NCI-H1105 (cell line): ENCODE measurements at regions not wholly inside any gene's neighbourhood (a gene's known extent, or its start where the extent isn't known, plus 50 kb on each side); places are given as distances from the start of the nearest gene placed in this dataset.

Experiments used
- DNase-seq: peaks from one replicate; lab custom pipeline; 2025; lab: John Stamatoyannopoulos, UW

GRCh38 chr1:106755682-106756406, 300.6 kb upstream of the PRMT6 start:
- no peak for DNase-seq

GRCh38 chr1:106756752-106757151, 299.7 kb upstream of the PRMT6 start:
- DNase-seq: no peak

- DNase-seq: no peak
These were observed 288.4 kb upstream of the PRMT6 start for GRCh38 chr1:106768077-106768476.

GRCh38 chr1:106768501-106768900, 288.0 kb upstream of the PRMT6 start:
- no peak for DNase-seq

- DNase-seq: no peak
These were observed 283.3 kb upstream of the PRMT6 start for GRCh38 chr1:106773206-106773605.

GRCh38 chr1:106780066-106780465, 276.4 kb upstream of the PRMT6 start:
- DNase-seq: peak; percentile 35

GRCh38 chr1:106780806-106781569, 275.5 kb upstream of the PRMT6 start:
- no peak for DNase-seq

GRCh38 chr1:106785176-106785575, 271.3 kb upstream of the PRMT6 start:
- no peak for DNase-seq

- DNase-seq: no peak
These were observed 269.0 kb upstream of the PRMT6 start for GRCh38 chr1:106787520-106787919.

GRCh38 chr1:106789686-106790085, 266.8 kb upstream of the PRMT6 start:
- no peak for DNase-seq

- DNase-seq: no peak
These were observed 265.4 kb upstream of the PRMT6 start for GRCh38 chr1:106791041-106791440.

- peak; percentile 58 for DNase-seq
These were observed 262.8 kb upstream of the PRMT6 start for GRCh38 chr1:106793651-106794050.

GRCh38 chr1:106798991-106799390, 257.5 kb upstream of the PRMT6 start:
- DNase-seq: no peak

- no peak for DNase-seq
These were observed 254.3 kb upstream of the PRMT6 start for GRCh38 chr1:106802181-106802580.

GRCh38 chr1:106814418-106814817, 242.1 kb upstream of the PRMT6 start:
- DNase-seq: no peak

GRCh38 chr1:106817575-106817974, 238.9 kb upstream of the PRMT6 start:
- no peak for DNase-seq

GRCh38 chr1:106831511-106831910, 225.0 kb upstream of the PRMT6 start:
- no peak for DNase-seq

GRCh38 chr1:106836708-106837107, 219.8 kb upstream of the PRMT6 start:
- DNase-seq: no peak

- no peak for DNase-seq
These were observed 213.0 kb upstream of the PRMT6 start for GRCh38 chr1:106843518-106843917.

- no peak for DNase-seq
These were observed 209.8 kb upstream of the PRMT6 start for GRCh38 chr1:106846656-106847055.

- DNase-seq: no peak
These were observed 195.4 kb upstream of the PRMT6 start for GRCh38 chr1:106861110-106861509.

- no peak for DNase-seq
These were observed 187.6 kb upstream of the PRMT6 start for GRCh38 chr1:106868828-106869227.

GRCh38 chr1:106875622-106876021, 180.9 kb upstream of the PRMT6 start:
- no peak for DNase-seq

- DNase-seq: no peak
These were observed 180.1 kb upstream of the PRMT6 start for GRCh38 chr1:106876384-106876783.
